HUES64 (cell line): ENCODE measurements at regions not wholly inside any gene's neighbourhood (a gene's known extent, or its start where the extent isn't known, plus 50 kb on each side); places are given as distances from the start of the nearest gene placed in this dataset.

ENCODE experiments used
- H3K27ac ChIP-seq: 2 replicates; pipeline ENCODE4 v1.7.0; 2013; ENCODE audit warnings: low read depth, low read length, inconsistent platforms
- H3K27me3 ChIP-seq: 2 replicates; pipeline ENCODE4 v1.6.1; 2013; ENCODE audit warnings: mild to moderate bottlenecking, low read length; ENCODE audit not compliant: insufficient read depth
- H3K36me3 ChIP-seq: 2 replicates; pipeline ENCODE4 v1.6.1; 2013; ENCODE audit warnings: mild to moderate bottlenecking, low read length; ENCODE audit not compliant: insufficient read depth
- H3K4me1 ChIP-seq: 2 replicates; pipeline ENCODE4 v1.6.1; 2013; ENCODE audit warnings: mild to moderate bottlenecking, low read length, moderate library complexity; ENCODE audit not compliant: insufficient read depth
- H3K4me3 ChIP-seq: 2 replicates; pipeline ENCODE4 v1.5.1; 2013; ENCODE audit warnings: mild to moderate bottlenecking, low read length, moderate library complexity
- H3K9ac ChIP-seq: 2 replicates; pipeline ENCODE4 v1.6.1; 2013; ENCODE audit warnings: mild to moderate bottlenecking, low read depth, low read length
- H3K9me3 ChIP-seq: 2 replicates; pipeline ENCODE4 v1.6.1; 2013; ENCODE audit warnings: low read depth, low read length; ENCODE audit not compliant: insufficient read depth
- whole genome bisulfite sequencing: fragments of 150-250, 120-280 bp; methylation state at CpG from one replicate; pipeline ENCODE4 v1.1.7; 2013; ENCODE audit warnings: missing lambda C conversion rate; 5-methylcytosine and 5-hydroxymethylcytosine counted together

DNA sequence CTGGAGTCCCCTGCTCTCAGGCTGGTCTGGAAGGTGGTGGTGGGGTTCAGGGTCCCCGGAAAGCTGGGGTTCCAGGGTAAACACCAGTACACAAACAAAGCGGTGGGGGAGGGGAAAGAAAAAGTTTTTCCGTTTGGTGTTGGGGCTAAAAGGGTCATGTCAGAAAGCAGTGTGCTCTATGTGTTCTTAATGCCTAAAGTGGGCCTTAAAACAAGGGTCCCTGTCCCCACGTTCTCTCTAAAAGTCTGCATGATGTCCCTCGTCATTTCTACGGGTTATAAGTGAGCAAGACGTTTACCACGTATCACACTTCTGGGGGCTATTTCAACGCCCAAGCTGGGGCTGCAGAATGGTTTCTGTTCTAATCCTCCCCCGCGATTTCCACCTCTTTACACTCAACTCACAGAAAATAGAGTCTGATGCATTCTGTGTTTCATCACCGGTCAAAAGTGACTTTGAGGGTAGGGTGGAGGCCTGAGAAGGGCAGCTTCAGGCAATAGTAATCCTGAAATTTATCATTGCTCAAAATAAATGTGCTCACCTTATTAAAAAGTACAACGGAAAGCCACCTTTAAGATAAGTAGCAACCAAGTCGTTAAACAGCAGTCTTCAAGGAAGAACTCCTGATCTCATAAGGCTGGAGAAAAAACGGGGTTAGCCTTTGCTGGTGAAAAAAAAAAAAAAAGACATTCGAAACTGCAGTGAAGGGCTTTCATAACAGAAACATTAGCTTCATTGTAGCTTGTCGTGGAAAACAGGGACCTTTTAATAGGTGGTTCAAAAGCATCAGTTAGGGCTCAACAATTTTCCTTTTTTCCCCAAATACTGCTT is 63.9 kb upstream of the PTGR2 start:
- no peak overlapping the region for H3K27ac ChIP-seq
- H3K4me1 ChIP-seq = peaks cover 38% of the 10 kb centered on the region
- 23% methylated on average over 17 of the region's 17 CpGs for WGBS

DNA sequence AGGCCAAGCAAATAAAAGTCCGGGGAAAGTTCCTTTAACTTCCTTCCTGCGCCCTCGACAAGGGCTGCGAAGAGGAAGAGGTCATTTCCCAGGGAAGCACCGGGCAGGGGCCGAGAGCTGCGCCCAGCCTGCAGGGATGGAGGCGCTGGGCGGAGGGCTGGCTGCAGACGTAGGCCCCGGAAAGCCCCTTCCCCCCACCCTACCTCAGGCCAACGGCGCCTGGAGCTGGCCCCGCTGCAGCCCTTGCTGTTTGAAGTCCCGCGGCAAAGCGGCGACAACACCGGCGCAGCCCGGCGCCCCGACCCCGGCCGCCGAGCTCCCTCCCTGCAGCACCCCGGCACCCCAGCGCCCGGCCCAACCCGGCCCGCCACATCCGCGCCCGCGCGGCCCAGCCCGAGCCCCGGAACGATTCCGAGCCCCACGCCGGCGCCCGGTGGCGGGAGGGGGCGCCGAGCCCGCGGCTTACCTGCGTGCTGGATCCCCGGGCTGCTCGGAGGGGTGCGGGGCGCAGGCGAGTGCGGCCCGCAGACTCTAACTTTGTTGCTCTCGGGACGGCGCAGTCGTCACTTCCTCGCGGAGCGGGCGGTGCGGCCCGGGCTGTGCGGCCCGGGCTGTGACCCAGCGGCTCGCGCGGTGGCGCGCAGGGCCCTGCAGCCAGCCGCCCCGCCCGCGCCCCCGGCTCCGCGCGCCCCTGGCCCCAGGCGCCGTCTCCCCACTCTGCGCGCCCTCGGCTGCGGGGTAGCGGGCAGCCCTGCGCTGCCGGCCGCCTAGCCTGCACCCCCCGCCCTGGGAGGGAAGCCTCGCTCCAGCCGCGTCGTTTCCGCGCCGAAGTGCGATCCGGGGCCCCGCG is 64.8 kb upstream of the PTGR2 start:
- H3K4me3 ChIP-seq = peak overlapping the region; percentile 60
- peaks cover 87% of the 10 kb centered on the region for H3K27me3 ChIP-seq
- no peak overlapping the region; the same call in 1 of the 2 replicates for H3K27ac ChIP-seq
- under 1% methylated on average over 105 of the region's 105 CpGs for WGBS
- no peaks in the 10 kb centered on the region for H3K36me3 ChIP-seq
- H3K4me1 ChIP-seq = peaks cover 42% of the 10 kb centered on the region
- H3K9ac ChIP-seq = peak overlapping the region; percentile 71
- H3K9me3 ChIP-seq = no peaks in the 10 kb centered on the region

More for the DNA sequence above, 63.9 kb upstream of the PTGR2 start:
- peak overlapping the region; percentile 71 for H3K9ac ChIP-seq
- no peaks in the 10 kb centered on the region for H3K36me3 ChIP-seq
- H3K9me3 ChIP-seq = no peaks in the 10 kb centered on the region
- H3K4me3 ChIP-seq = peak overlapping the region; percentile 60
- H3K27me3 ChIP-seq = peaks cover 79% of the 10 kb centered on the region

- Histone ChIP-seq H3K9ac (peak overlapping the region; percentile 71), H3K27me3 (peaks cover 94% of the 10 kb centered on the region), H3K36me3 (no peaks in the 10 kb centered on the region), H3K9me3 (no peaks in the 10 kb centered on the region), H3K4me3 (peak overlapping the region; percentile 60), H3K27ac (no peak overlapping the region), H3K4me1 (peaks cover 42% of the 10 kb centered on the region)
- WGBS = 1% methylated on average over 35 of the region's 35 CpGs
Measured at GRCh38 chr14:73785834-73786635, 65.6 kb upstream of the PTGR2 start.

DNA sequence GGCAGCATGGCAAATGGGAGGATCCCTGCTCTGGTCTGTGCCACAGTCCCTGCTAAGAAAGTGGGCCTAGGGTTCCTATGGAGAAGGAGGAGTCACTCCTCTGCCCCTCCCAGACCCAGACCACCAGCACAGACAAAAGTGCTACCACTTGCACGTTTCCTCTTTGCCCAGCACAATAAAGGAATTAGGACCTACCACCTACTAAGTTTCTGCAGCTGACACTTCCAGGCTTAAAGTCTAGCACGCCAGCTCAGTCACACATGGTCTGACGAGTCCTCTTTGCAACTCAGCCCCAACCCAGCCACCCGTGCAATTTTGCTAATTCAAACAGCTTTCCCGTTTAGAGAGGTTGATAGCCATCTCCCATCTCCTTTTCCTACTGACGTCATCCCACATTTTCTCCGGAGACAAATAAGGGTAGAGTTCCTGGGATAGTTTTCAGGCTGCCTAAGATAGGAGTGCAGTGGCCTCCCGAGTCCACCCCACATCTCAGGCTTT is 66.2 kb upstream of the PTGR2 start:
- H3K4me1 ChIP-seq = peaks cover 42% of the 10 kb centered on the region

GRCh38 chr14:73784988-73785313 is 66.7 kb upstream of the PTGR2 start:
- no peaks in the 10 kb centered on the region for H3K9me3 ChIP-seq
- peak overlapping the region; percentile 60; the same call in 1 of the 2 replicates for H3K4me3 ChIP-seq
- H3K27ac ChIP-seq = no peak overlapping the region
- peaks cover 42% of the 10 kb centered on the region for H3K4me1 ChIP-seq
- no peak overlapping the region for H3K9ac ChIP-seq
- peaks cover 96% of the 10 kb centered on the region for H3K27me3 ChIP-seq
- WGBS = 77% methylated on average over 4 of the region's 4 CpGs
- no peaks in the 10 kb centered on the region for H3K36me3 ChIP-seq

More for the DNA sequence above, 66.2 kb upstream of the PTGR2 start:
- 4% methylated on average over 6 of the region's 8 CpGs for WGBS
- no peaks in the 10 kb centered on the region for H3K9me3 ChIP-seq
- H3K27ac ChIP-seq = no peak overlapping the region
- H3K36me3 ChIP-seq = no peaks in the 10 kb centered on the region
- peak overlapping the region; percentile 60 for H3K4me3 ChIP-seq
- peak overlapping the region; percentile 71; the same call in 1 of the 2 replicates for H3K9ac ChIP-seq
- H3K27me3 ChIP-seq = peaks cover 97% of the 10 kb centered on the region

DNA sequence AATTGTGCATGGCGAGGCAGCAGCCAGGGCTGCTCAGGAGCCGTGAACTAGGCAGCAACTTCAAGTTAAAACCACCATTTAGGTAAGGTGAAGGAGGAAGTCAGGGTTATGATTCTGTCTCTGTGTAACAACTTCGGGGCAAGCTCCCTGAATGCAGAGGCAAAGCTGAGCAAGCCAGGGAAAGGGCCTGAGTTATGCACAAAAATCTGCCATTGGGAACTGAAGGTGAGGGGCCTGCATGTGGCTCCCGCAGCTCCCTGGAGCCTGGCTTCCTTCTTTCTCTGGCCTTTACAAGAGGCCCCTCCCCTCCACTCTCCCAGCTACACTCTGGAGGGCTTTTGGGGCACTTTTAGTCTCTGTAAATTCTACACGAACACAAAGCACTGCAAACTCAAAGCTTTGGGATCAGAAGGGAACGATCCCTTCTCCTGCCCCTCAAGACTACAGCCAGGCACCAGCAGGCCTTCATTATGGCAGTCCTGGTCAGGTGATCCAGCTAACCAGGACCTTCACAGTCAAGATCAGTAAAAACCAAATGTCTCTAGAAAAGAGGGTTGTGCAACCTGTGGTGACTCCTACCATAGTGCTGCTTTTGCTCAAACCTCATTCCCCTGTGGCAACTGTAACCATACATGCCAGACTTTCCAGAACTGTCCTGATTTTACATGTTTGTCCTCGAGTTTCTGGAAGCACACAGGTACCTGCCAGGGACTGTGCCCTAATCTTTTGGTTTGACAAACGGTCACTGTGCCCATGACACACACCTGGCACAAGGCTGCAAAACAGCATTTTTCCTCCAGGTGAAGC is 67.2 kb upstream of the PTGR2 start:
- peaks cover 90% of the 10 kb centered on the region for H3K27me3 ChIP-seq
- H3K9me3 ChIP-seq = no peaks in the 10 kb centered on the region
- H3K36me3 ChIP-seq = no peaks in the 10 kb centered on the region
- WGBS = 67% methylated on average over 8 of the region's 8 CpGs
- H3K4me1 ChIP-seq = peaks cover 42% of the 10 kb centered on the region
- no peak overlapping the region for H3K27ac ChIP-seq
- no peak overlapping the region for H3K4me3 ChIP-seq
- no peak overlapping the region for H3K9ac ChIP-seq

DNA sequence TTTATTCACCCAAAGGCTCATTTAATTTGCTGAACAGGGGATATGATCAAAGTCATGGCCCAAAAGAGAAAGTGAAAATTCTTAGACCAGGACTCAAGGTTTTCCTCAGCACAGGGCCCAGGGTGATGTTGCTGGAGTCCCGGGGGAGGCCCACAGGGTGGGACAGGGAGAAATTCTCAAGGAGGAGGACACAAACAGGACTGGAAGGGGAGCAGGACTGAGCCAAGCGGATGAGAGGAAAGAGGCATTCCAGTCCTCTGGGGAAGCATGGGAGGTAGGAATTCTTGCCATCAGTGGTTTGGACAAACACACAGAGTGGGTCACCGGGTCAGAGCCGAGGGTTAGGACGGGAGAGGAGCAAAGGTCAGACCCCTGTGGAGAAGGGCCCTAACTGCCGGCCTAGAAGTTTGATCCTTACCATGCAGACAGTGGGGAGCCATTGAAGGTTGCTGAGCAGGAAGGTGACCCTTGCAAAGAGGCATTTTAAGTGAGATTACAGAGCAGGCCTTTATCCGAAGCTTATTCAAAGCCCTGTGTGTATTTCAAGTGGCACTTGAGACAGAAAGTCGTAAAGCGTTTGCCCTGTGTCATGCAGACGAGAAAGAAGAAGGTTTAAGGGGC is 68.4 kb upstream of the PTGR2 start:
- no peak overlapping the region for H3K9ac ChIP-seq
- H3K27me3 ChIP-seq = peaks cover 85% of the 10 kb centered on the region
- no peaks in the 10 kb centered on the region for H3K9me3 ChIP-seq
- H3K4me3 ChIP-seq = no peak overlapping the region
- H3K36me3 ChIP-seq = no peaks in the 10 kb centered on the region
- H3K27ac ChIP-seq = no peak overlapping the region
- WGBS = 34% methylated on average over 10 of the region's 10 CpGs
- peaks cover 41% of the 10 kb centered on the region for H3K4me1 ChIP-seq

GRCh38 chr14:73782623-73783022 is 68.4 kb upstream of the PNMA1 start:
- Histone ChIP-seq H3K4me3 (no peak overlapping the region), H3K9me3 (no peaks in the 10 kb centered on the region), H3K27me3 (peaks cover 79% of the 10 kb centered on the region), H3K27ac (no peak overlapping the region), H3K9ac (no peak overlapping the region), H3K4me1 (peaks cover 35% of the 10 kb centered on the region), H3K36me3 (no peaks in the 10 kb centered on the region)
- 84% methylated on average over 2 of the region's 2 CpGs for WGBS

GRCh38 chr14:73780896-73781295 is 66.7 kb upstream of the PNMA1 start:
- WGBS = 96% methylated on average over 2 of the region's 3 CpGs
- Histone ChIP-seq H3K4me1 (peaks cover 33% of the 10 kb centered on the region), H3K9me3 (no peaks in the 10 kb centered on the region), H3K27me3 (peaks cover 64% of the 10 kb centered on the region), H3K36me3 (no peaks in the 10 kb centered on the region), H3K9ac (no peak overlapping the region), H3K4me3 (no peak overlapping the region), H3K27ac (no peak overlapping the region)

DNA sequence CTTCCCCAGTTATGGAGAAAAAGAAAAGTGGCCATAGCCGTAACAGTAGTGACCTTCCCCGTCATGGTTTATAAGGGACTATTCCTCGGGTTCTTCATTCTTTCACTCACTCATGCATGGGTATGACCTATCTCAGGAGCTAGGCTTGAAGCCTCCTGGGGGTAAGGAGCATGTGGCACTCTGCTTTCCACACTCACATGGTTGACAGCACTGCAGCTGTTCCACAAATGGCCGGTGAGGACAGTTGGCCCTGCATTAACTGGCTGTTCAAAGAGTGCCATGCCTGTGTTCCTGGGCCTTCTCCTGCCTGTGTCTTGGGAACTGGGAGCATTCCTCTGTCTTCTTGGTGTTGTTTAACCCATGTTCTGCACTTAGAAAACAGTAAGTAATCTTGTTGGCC is 66.2 kb upstream of the PNMA1 start:
- Histone ChIP-seq H3K36me3 (no peaks in the 10 kb centered on the region), H3K9me3 (no peaks in the 10 kb centered on the region), H3K9ac (no peak overlapping the region), H3K4me1 (peaks cover 28% of the 10 kb centered on the region), H3K27me3 (peaks cover 62% of the 10 kb centered on the region), H3K4me3 (no peak overlapping the region), H3K27ac (no peak overlapping the region)
- 90% methylated on average over 4 of the region's 4 CpGs for WGBS
